GM18873 (cell line): ENCODE measurements at regions not wholly inside any gene's neighbourhood (a gene's known extent, or its start where the extent isn't known, plus 50 kb on each side); places are given as distances from the start of the nearest gene placed in this dataset.

Experiments used
- ATAC-seq: cut with Tn5 transposase; IDR thresholded peaks from one replicate; pipeline ENCODE4 v1.9.1; 2021; ENCODE audit warnings: mild to moderate bottlenecking, moderate library complexity, moderate number of reproducible peaks; ENCODE audit not compliant: unreplicated experiment, low FRiP score

GRCh38 chr11:116488836-116489389 is 283.9 kb downstream of the BUD13 start:
- no peak for ATAC-seq

- no peak for ATAC-seq
Observed at GRCh38 chr11:116485425-116485824, 287.4 kb downstream of the BUD13 start.

GRCh38 chr11:116482716-116483115 is 290.1 kb downstream of the BUD13 start:
- ATAC-seq = no peak

GRCh38 chr11:116481126-116481675 is 291.6 kb downstream of the BUD13 start:
- no peak for ATAC-seq

GRCh38 chr11:116478669-116479668 is 293.8 kb downstream of the BUD13 start:
- no peak for ATAC-seq

- ATAC-seq = no peak
Observed at GRCh38 chr11:116478205-116478604, 294.6 kb downstream of the BUD13 start.

- ATAC-seq = no peak
Observed at GRCh38 chr11:116473790-116474346, 298.9 kb downstream of the BUD13 start.

- no peak for ATAC-seq
Observed at GRCh38 chr11:116473206-116473769, 299.5 kb downstream of the BUD13 start.

GRCh38 chr11:116472651-116473050 is 300.1 kb downstream of the BUD13 start:
- ATAC-seq = no peak

GRCh38 chr11:116471608-116472256 is 301.1 kb downstream of the BUD13 start:
- no peak for ATAC-seq

- ATAC-seq = no peak
Observed at GRCh38 chr11:116468699-116469098, 304.1 kb downstream of the BUD13 start.

- no peak for ATAC-seq
Observed at GRCh38 chr11:116467823-116468222, 305.0 kb downstream of the BUD13 start.

GRCh38 chr11:116466801-116467200 is 306.0 kb downstream of the BUD13 start:
- no peak for ATAC-seq

GRCh38 chr11:116466191-116466590 is 306.6 kb downstream of the BUD13 start:
- ATAC-seq = no peak

- no peak for ATAC-seq
Observed at GRCh38 chr11:116465056-116465455, 307.7 kb downstream of the BUD13 start.

- ATAC-seq = no peak
Observed at GRCh38 chr11:116461789-116462188, 311.0 kb downstream of the BUD13 start.

- no peak for ATAC-seq
Observed at GRCh38 chr11:116460156-116460920, 312.4 kb downstream of the BUD13 start.

- no peak for ATAC-seq
Observed at GRCh38 chr11:116459185-116460045, 313.4 kb downstream of the BUD13 start.

GRCh38 chr11:116458546-116458945 is 314.2 kb downstream of the BUD13 start:
- no peak for ATAC-seq
